Sigmoid colon (tissue), 6 donors: ENCODE measurements at regions not wholly inside any gene's neighbourhood (a gene's known extent, or its start where the extent isn't known, plus 50 kb on each side); places are given as distances from the start of the nearest gene placed in this dataset.

Experiments
- DNase-seq: peaks from one replicate; pipeline ENCODE4 v3.0.0-alpha.2; 2019
- H3K27ac ChIP-seq, 4 donors: fragments of 200-600 bp; sonication (generic); one replicate each; pipeline ENCODE4 v1.5.1; 2016 to 2019; ENCODE audit warnings: mild to moderate bottlenecking in 1 of 4
- H3K27me3 ChIP-seq, 3 donors: fragments of 200-600 bp; sonication (generic); one replicate each; pipeline ENCODE4 v1.5.1; 2019; ENCODE audit warnings: mild to moderate bottlenecking in 1 of 3
- H3K36me3 ChIP-seq, 4 donors: fragments of 200-600 bp; sonication (generic); one replicate each; pipeline ENCODE4 v1.5.1; 2016 to 2019
- H3K4me1 ChIP-seq, 4 donors: fragments of 200-600 bp; sonication (generic); one replicate each; pipeline ENCODE4 v1.5.1; 2017 to 2019
- H3K4me3 ChIP-seq, 4 donors: fragments of 200-600 bp; sonication (generic); one replicate each; pipeline ENCODE4 v1.5.1; 2017 to 2019; ENCODE audit warnings: mild to moderate bottlenecking in 2 of 4, moderate library complexity in 1 of 4
- H3K9me3 ChIP-seq, 4 donors: fragments of 200-600 bp in 3 of 4; sonication (generic) in 3 of 4; one replicate each; pipeline versions ENCODE4 v1.5.1 to v1.6.1; 2013 to 2019
- EP300 ChIP-seq, 4 donors: sonication (generic); formaldehyde crosslinking; IDR thresholded peaks; one replicate each; pipeline ENCODE4 v1.6.1; 2017; ENCODE audit warnings: antibody characterized with exemption in 4 of 4
- POLR2A ChIP-seq, 2 donors: fragments of 450-650 bp; IDR thresholded peaks; one replicate each; pipeline ENCODE4 v1.6.1; 2016; ENCODE audit warnings: antibody characterized with exemption in 2 of 2, mild to moderate bottlenecking in 2 of 2, moderate library complexity in 2 of 2
- POLR2AphosphoS5 ChIP-seq, 4 donors: sonication (generic); formaldehyde crosslinking; IDR thresholded peaks; one replicate each; pipeline ENCODE4 v1.6.1; 2017; ENCODE audit warnings: antibody characterized with exemption in 4 of 4
- WGBS, 2 donors: extraction: QIAGEN DNeasy Blood & Tissue Kit; methylation state at CpG; one replicate each; pipeline ENCODE4 v1.1.7; 2013; 5-methylcytosine and 5-hydroxymethylcytosine counted together
- intact Hi-C: fragments of 100-400 bp; cut with DNase I; formaldehyde crosslinking; loops from one replicate; pipeline ENCODE4 v1.15.1; 2023
- TF ChIP-seq, protein P1 (sequence below), 4 experiments: fragments of 450-650 bp in 3 of 4; fragments of 200-600 bp in 1 of 4; IDR thresholded peaks; one replicate each; pipeline ENCODE4 v1.5.1; 2016 to 2019; ENCODE audit warnings: antibody characterized with exemption in 4 of 4, mild to moderate bottlenecking in 3 of 4, moderate library complexity in 2 of 4
- donor health status: healthy with polysubstance abuse.
- donor health status: healthy.

DNA sequence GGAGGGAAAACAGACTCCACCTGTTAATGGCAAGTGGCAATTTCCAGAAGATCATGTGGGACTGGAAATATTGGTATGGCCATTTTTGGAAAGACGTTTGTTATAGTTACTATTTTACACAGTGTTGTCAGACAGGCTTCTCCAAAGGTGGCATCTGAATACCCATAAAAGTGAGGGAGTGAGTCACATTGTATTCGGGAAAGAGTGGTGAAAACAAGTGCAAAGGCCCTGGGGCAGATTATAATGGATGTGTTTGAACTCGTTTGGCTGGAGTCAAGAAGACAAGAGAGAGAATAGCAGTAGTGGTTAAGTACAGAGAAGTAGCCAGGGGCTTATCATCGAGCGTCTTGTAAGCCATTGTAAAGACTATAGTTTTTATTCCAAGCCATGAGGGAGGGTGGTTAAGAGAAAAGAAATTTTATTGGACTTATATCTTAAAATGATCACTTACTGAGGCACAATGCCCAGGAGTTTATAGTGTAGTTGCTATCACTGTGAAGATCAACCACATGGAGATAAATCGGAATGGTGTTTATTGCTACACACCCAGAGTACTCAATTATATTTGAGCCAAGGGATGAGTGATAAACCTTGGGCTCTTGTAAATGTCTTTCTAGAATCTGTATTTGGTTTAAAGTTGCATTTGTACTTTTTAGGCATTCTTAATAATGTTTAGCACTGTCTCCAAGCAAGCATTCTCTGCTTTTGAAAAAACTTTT is 212.8 kb upstream of the KBTBD8 start:
- TF ChIP-seq, protein P1, sequence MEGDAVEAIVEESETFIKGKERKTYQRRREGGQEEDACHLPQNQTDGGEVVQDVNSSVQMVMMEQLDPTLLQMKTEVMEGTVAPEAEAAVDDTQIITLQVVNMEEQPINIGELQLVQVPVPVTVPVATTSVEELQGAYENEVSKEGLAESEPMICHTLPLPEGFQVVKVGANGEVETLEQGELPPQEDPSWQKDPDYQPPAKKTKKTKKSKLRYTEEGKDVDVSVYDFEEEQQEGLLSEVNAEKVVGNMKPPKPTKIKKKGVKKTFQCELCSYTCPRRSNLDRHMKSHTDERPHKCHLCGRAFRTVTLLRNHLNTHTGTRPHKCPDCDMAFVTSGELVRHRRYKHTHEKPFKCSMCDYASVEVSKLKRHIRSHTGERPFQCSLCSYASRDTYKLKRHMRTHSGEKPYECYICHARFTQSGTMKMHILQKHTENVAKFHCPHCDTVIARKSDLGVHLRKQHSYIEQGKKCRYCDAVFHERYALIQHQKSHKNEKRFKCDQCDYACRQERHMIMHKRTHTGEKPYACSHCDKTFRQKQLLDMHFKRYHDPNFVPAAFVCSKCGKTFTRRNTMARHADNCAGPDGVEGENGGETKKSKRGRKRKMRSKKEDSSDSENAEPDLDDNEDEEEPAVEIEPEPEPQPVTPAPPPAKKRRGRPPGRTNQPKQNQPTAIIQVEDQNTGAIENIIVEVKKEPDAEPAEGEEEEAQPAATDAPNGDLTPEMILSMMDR (IDR thresholded peaks at IDR 0.05) = no peak
- TF ChIP-seq EP300 (IDR thresholded peaks at IDR 0.05) (no peak), POLR2A (IDR thresholded peaks at IDR 0.05) (no peak), POLR2AphosphoS5 (IDR thresholded peaks at IDR 0.05) (no peak)
- Histone ChIP-seq H3K4me1 (peaks cover 0 to 4% (median 0%) of the 10 kb centered on the region in 4 donors), H3K27ac (no peak overlapping the region), H3K4me3 (no peak overlapping the region), H3K36me3 (no peaks in the 10 kb centered on the region), H3K9me3 (no peaks in the 10 kb centered on the region), H3K27me3 (no peaks in the 10 kb centered on the region)
- DNase-seq = no peak
- intact Hi-C loops = no loop called here
- WGBS, 2 donors = 20 to 64% methylated on average over 6 of the region's 6 CpGs

DNA sequence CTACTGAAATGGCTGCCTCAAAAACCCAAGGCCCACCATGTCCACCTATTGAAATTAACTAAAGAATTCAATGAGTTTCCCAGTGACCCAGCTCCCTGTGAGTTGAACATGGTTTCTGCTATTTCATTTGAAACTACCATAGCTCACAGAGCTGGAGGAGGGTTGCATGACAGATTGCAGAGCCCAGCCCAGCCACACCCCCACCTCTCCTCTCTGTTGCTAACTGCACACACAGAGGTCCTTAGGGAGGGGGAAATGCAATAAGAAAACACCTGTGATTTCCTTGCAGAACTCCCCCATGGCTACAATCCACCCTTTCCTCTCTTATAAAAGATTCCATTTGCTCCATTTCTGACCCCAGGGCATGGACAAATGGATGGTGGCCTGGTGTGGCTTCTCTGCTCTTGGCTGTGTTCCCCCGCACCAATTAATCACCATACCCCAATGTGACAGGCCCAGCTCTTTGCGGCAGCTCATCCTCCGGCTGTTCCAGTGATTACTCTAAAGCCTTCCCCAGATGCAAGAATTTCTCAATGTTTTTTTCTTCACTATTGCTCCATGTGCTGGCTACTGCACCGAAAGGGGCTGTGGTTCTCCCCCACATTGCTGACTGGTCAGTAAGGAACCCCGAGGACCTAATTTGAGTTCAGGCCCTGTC is 208.4 kb upstream of the KBTBD8 start:
- DNase-seq = peak; percentile 71
- TF ChIP-seq EP300 (IDR thresholded peaks at IDR 0.05) (no peak), POLR2A (IDR thresholded peaks at IDR 0.05) (no peak), POLR2AphosphoS5 (IDR thresholded peaks at IDR 0.05) (no peak)
- TF ChIP-seq, protein P1 (IDR thresholded peaks at IDR 0.05) = no peak
- H3K27ac ChIP-seq = no peak overlapping the region
- H3K4me1 ChIP-seq = no peaks in the 10 kb centered on the region
- no peaks in the 10 kb centered on the region for H3K9me3 ChIP-seq
- H3K36me3 ChIP-seq = no peaks in the 10 kb centered on the region
- intact Hi-C loops = no loop called here
- H3K27me3 ChIP-seq = no peaks in the 10 kb centered on the region
- H3K4me3 ChIP-seq = no peak overlapping the region
- 85 to 87% methylated on average over 5 of the region's 5 CpGs for WGBS, 2 donors

DNA sequence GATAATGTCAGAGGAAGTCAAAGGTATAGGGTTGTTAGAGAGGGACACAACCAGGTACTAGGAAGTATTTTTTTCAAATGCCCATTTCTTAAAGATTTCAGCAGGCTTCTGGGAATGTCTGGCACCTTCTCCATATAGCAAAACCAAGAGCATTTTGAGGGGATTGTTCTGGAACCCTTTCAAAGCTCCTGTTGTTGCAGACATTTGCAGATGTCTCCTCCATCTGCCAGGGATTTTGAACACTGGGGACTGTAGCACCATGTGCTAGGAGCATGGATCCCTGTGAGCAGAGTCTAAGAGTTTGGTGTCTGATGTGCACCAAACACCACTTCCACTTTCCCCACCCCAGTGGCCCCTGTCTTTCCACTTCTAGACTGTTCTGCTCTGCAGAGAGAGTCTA is 206.0 kb upstream of the KBTBD8 start:
- no peaks in the 10 kb centered on the region for H3K4me1 ChIP-seq
- TF ChIP-seq POLR2A (IDR thresholded peaks at IDR 0.05) (no peak), EP300 (IDR thresholded peaks at IDR 0.05) (no peak), POLR2AphosphoS5 (IDR thresholded peaks at IDR 0.05) (no peak)
- TF ChIP-seq, protein P1 (IDR thresholded peaks at IDR 0.05) = no peak
- intact Hi-C loops = no loop called here
- DNase-seq = no peak
- no peaks in the 10 kb centered on the region for H3K36me3 ChIP-seq
- H3K27me3 ChIP-seq = no peaks in the 10 kb centered on the region
- H3K4me3 ChIP-seq = no peak overlapping the region
- H3K27ac ChIP-seq = no peak overlapping the region
- H3K9me3 ChIP-seq = no peaks in the 10 kb centered on the region

DNA sequence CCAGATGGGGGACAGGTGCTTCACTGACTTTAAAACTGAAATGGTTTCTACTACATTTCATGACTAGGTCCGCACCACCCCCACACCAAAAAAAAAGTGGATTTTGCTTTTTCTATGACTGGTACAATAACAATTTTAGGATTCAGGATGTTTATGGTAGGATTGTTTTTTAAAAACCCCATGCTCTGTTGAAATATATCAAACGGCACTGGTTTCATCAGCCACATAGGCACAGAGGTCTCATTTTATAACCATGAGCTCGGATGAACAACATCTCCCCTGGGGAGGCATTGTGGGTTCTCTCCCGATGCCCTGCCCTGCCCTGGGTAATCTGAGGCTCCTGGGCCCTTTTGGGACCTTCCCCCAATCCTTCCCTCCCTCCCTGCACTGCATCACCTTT is 202.7 kb upstream of the KBTBD8 start:
- peaks cover 0 to 4% (median 0%) of the 10 kb centered on the region in 4 donors for H3K4me1 ChIP-seq
- no peaks in the 10 kb centered on the region for H3K27me3 ChIP-seq
- no peak overlapping the region for H3K4me3 ChIP-seq
- TF ChIP-seq EP300 (IDR thresholded peaks at IDR 0.05) (no peak), POLR2AphosphoS5 (IDR thresholded peaks at IDR 0.05) (no peak), POLR2A (IDR thresholded peaks at IDR 0.05) (no peak)
- TF ChIP-seq, protein P1 (IDR thresholded peaks at IDR 0.05) = no peak
- H3K36me3 ChIP-seq = no peaks in the 10 kb centered on the region
- no peak for DNase-seq
- H3K9me3 ChIP-seq = no peaks in the 10 kb centered on the region
- intact Hi-C loops = loop anchor here (5.0 kb wide), 1 partner anchor 33 kb away; no protein-coding TSS in a partner anchor
- 74 to 76% methylated on average over 4 of the region's 4 CpGs for WGBS, 2 donors
- no peak overlapping the region for H3K27ac ChIP-seq
